Keratinocyte (primary cell): ENCODE measurements at regions not wholly inside any gene's neighbourhood (a gene's known extent, or its start where the extent isn't known, plus 50 kb on each side); places are given as distances from the start of the nearest gene placed in this dataset.

Source experiments
- DNase-seq: peaks from one replicate; pipeline ENCODE4 v3.0.0-alpha.2; 2011; ENCODE audit warnings: low read depth, missing footprints, low spot score
- FAIRE-seq: peaks from 2 replicates; lab custom pipeline; 2011; peaks lifted over from hg19 to GRCh38; lab: Jason Lieb, UNC
- H2AFZ ChIP-seq: 2 replicates; pipeline ENCODE4 v1.6.0; 2012; ENCODE audit warnings: low read length, control low read depth, inconsistent platforms; ENCODE audit not compliant: control insufficient read depth
- H3K27ac ChIP-seq: 2 replicates; pipeline ENCODE4 v1.5.1; 2011; ENCODE audit warnings: low read length; ENCODE audit not compliant: control insufficient read depth, insufficient read depth
- H3K27me3 ChIP-seq: 3 replicates; pipeline ENCODE4 v1.6.0; 2011; ENCODE audit warnings: low read length; ENCODE audit not compliant: control insufficient read depth, insufficient read depth; ENCODE audit errors: extremely low read depth
- H3K36me3 ChIP-seq, 2 experiments: 2 replicates in 1 of 2; 3 replicates in 1 of 2; pipeline ENCODE4 v1.5.1; 2011; ENCODE audit warnings: low read length in 2 of 2, mild to moderate bottlenecking in 1 of 2; ENCODE audit not compliant: control insufficient read depth in 2 of 2, insufficient read depth in 2 of 2; ENCODE audit errors: extremely low read depth in 1 of 2
- H3K4me1 ChIP-seq: 3 replicates; pipeline ENCODE4 v1.5.1; 2011; ENCODE audit warnings: low read length; ENCODE audit not compliant: control insufficient read depth, insufficient read depth; ENCODE audit errors: extremely low read depth
- H3K4me2 ChIP-seq: 3 replicates; pipeline ENCODE4 v1.6.0; 2011; ENCODE audit warnings: low read depth, low read length; ENCODE audit not compliant: control insufficient read depth, insufficient read depth; ENCODE audit errors: extremely low read depth
- H3K4me3 ChIP-seq, 3 experiments: fragments of 200-600 bp in 1 of 3; sonication (generic) in 1 of 3; 2 replicates in 2 of 3; 3 replicates in 1 of 3; pipeline ENCODE4 v1.5.1; 2011 to 2016; ENCODE audit warnings: low read length in 3 of 3, mild to moderate bottlenecking in 3 of 3, control low read depth in 2 of 3, inconsistent platforms in 1 of 3, low read depth in 1 of 3, mixed read lengths in 1 of 3, mixed run types in 1 of 3, moderate library complexity in 1 of 3; ENCODE audit not compliant: control insufficient read depth in 2 of 3, insufficient read depth in 2 of 3; ENCODE audit errors: extremely low read depth in 1 of 3
- H3K79me2 ChIP-seq: 2 replicates; pipeline ENCODE4 v1.6.0; 2012; ENCODE audit warnings: low read length; ENCODE audit not compliant: control insufficient read depth, insufficient read depth
- H3K9ac ChIP-seq: 3 replicates; pipeline ENCODE4 v1.6.0; 2011; ENCODE audit warnings: low read length; ENCODE audit not compliant: control insufficient read depth, insufficient read depth; ENCODE audit errors: extremely low read depth
- H3K9me1 ChIP-seq: 3 replicates; pipeline ENCODE4 v1.6.0; 2011; ENCODE audit warnings: low read length; ENCODE audit not compliant: control insufficient read depth, insufficient read depth; ENCODE audit errors: extremely low read depth
- H3K9me3 ChIP-seq: 2 replicates; pipeline ENCODE4 v1.5.1; 2012; ENCODE audit warnings: low read depth, low read length; ENCODE audit not compliant: control insufficient read depth
- H4K20me1 ChIP-seq: 3 replicates; pipeline ENCODE4 v1.6.0; 2011; ENCODE audit warnings: low read length; ENCODE audit not compliant: control insufficient read depth, insufficient read depth; ENCODE audit errors: extremely low read depth
- EZH2 ChIP-seq: IDR thresholded peaks from one replicate; pipeline ENCODE4 v1.6.1; 2012; ENCODE audit warnings: inconsistent platforms, mild to moderate bottlenecking, low read length, moderate library complexity
- dilution Hi-C: fragments of 300-500 bp; cut with MboI; formaldehyde crosslinking; loops from one replicate; pipeline ENCODE4 v1.7.0; 2020; ENCODE audit warnings: low sequenced_read_pairs; ENCODE audit not compliant: extremely low pct_ligation_motif_present
- TF ChIP-seq, protein P1 (sequence below), 3 experiments: IDR thresholded peaks in 1 of 3; conservative IDR thresholded peaks in 1 of 3; optimal IDR thresholded peaks in 1 of 3; 2 replicates in 2 of 3; 3 replicates in 1 of 3; pipeline versions ENCODE3 to v1.5.1; 2011; ENCODE audit warnings: low read length in 3 of 3, mild to moderate bottlenecking in 3 of 3, moderate library complexity in 2 of 3, control low read depth in 1 of 3, inconsistent platforms in 1 of 3; ENCODE audit not compliant: insufficient read depth in 2 of 3; ENCODE audit errors: extremely low read depth in 1 of 3

DNA sequence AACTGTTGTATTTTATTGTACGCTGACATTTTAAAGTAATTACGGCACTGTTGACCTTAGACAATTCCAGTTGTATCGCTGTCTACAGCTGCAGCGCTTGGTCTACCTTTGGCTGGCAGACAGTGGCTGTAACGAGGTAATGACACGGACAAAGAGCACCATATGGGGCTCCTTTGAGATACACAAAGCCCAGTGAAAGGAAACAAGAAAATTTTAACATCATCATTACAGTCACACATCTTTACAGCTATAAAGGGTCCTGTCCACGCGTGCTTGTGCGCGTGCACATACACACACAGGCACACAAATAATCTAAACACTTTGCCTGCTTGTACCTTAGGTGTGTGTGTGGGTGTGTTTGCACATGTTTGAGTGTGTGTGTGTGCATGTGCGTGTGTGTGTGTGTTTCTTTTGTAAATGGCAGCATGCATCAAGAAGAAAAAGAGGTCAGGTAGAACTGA, 946.0 kb downstream of the NR2F1-AS1 start:
- Histone ChIP-seq H3K4me3 (no peak overlapping the region), H3K9me1 (no peaks in the 10 kb centered on the region), H3K79me2 (no peaks in the 10 kb centered on the region), H3K9me3 (no peaks in the 10 kb centered on the region), H3K4me2 (no peak overlapping the region), H3K4me1 (no peaks in the 10 kb centered on the region), H3K9ac (no peak overlapping the region), H2AFZ (no peak overlapping the region), H3K27me3 (no peaks in the 10 kb centered on the region), H3K27ac (no peak overlapping the region), H3K36me3 (no peaks in the 10 kb centered on the region), H4K20me1 (no peaks in the 10 kb centered on the region)
- dilution Hi-C loops, result no loop called here
- DNase-seq (no peak), FAIRE-seq (no peak)
- TF ChIP-seq, protein P1, sequence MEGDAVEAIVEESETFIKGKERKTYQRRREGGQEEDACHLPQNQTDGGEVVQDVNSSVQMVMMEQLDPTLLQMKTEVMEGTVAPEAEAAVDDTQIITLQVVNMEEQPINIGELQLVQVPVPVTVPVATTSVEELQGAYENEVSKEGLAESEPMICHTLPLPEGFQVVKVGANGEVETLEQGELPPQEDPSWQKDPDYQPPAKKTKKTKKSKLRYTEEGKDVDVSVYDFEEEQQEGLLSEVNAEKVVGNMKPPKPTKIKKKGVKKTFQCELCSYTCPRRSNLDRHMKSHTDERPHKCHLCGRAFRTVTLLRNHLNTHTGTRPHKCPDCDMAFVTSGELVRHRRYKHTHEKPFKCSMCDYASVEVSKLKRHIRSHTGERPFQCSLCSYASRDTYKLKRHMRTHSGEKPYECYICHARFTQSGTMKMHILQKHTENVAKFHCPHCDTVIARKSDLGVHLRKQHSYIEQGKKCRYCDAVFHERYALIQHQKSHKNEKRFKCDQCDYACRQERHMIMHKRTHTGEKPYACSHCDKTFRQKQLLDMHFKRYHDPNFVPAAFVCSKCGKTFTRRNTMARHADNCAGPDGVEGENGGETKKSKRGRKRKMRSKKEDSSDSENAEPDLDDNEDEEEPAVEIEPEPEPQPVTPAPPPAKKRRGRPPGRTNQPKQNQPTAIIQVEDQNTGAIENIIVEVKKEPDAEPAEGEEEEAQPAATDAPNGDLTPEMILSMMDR (optimal IDR thresholded peaks at IDR 0.05 in 1 of 3, IDR thresholded peaks at IDR 0.05 in 1 of 3, conservative IDR thresholded peaks at IDR 0.05 in 1 of 3; ENCODE audit: extremely low read depth in 1 of 3, insufficient read depth in 2 of 3, low read length in 3 of 3), result no peak
- no peak for TF ChIP-seq EZH2

DNA sequence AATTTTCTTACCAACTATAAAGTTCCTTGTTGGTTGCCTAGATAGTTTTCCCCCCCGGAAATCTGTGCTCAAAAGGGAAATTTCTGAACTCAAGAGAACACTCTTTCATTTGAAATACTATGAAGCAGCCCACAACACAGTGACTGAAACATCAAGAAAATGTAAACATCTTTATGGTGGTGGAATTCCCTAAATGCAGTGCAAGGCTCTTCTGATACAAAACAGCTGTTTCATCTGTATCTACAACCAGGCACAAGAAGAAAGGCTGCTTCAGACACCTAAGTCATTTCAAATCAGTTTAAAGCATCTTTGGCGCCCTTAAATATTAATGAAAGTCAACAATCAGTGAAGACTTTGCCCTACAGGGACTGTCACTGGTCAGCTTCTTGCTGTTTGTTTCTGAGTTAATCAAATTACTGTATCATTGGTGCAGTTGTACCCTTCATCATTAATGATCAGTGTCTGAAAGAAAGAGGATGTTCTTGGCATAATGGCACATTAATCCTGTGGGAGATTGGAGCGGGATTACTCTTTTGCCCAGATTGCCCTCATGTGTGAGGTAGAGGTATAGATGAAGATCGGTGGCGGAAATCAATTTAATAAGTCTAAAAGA, 947.0 kb downstream of the NR2F1-AS1 start:
- H3K4me3 ChIP-seq, result no peak overlapping the region
- H3K4me2 ChIP-seq, result no peak overlapping the region
- H3K79me2 ChIP-seq, result no peaks in the 10 kb centered on the region
- H3K9me3 ChIP-seq, result no peaks in the 10 kb centered on the region
- no peaks in the 10 kb centered on the region for H3K27me3 ChIP-seq
- no peak overlapping the region for H2AFZ ChIP-seq
- DNase-seq, result no peak
- dilution Hi-C loops, result no loop called here
- H3K36me3 ChIP-seq, result no peaks in the 10 kb centered on the region
- no peak for TF ChIP-seq EZH2
- TF ChIP-seq, protein P1 (optimal IDR thresholded peaks at IDR 0.05 in 1 of 3, IDR thresholded peaks at IDR 0.05 in 1 of 3, conservative IDR thresholded peaks at IDR 0.05 in 1 of 3; ENCODE audit: extremely low read depth in 1 of 3, insufficient read depth in 2 of 3, low read length in 3 of 3), result no peak
- no peak overlapping the region for H3K9ac ChIP-seq
- no peaks in the 10 kb centered on the region for H3K9me1 ChIP-seq
- H3K4me1 ChIP-seq, result no peaks in the 10 kb centered on the region
- H3K27ac ChIP-seq, result no peak overlapping the region
- no peak for FAIRE-seq
- H4K20me1 ChIP-seq, result no peaks in the 10 kb centered on the region
